MCF 10A (cell line): ENCODE measurements at regions not wholly inside any gene's neighbourhood (a gene's known extent, or its start where the extent isn't known, plus 50 kb on each side); places are given as distances from the start of the nearest gene placed in this dataset.
A peak's percentile ranks its signal among the peaks of the same experiment; 100 is the strongest.

Experiments used
- BruUV-seq: library from RNA; stranded (reverse); fragments of 400-500 nt; replicated peaks from 2 replicates; lab custom pipeline; 2021; lab: Mats Ljungman, UMichigan
- CTCF ChIA-PET: fragments of 300-600 bp; sonication (Branson Sonifier 250); formaldehyde crosslinking; extraction: SDS; loops from one replicate; lab custom pipeline; 2021; ENCODE audit warnings: antibody characterized with exemption, inconsistent platforms; lab: Yijun Ruan, JAX
- POLR2A ChIA-PET: fragments of 300-600, 350-650 bp; sonication (Branson Sonifier 250); formaldehyde crosslinking; extraction: SDS; loops from one replicate; lab custom pipeline; 2020; ENCODE audit warnings: antibody characterized with exemption, inconsistent platforms; lab: Yijun Ruan, JAX
- DNase-seq: peaks from one replicate; pipeline ENCODE4 v3.0.0-alpha.2; 2018; ENCODE audit not compliant: unreplicated experiment
- H3K27ac Mint-ChIP-seq: one replicate; pipeline ENCODE4 v1.8.0; 2022; ENCODE audit warnings: mild to moderate bottlenecking, low read depth, mixed read lengths; ENCODE audit not compliant: unreplicated experiment
- H3K27me3 Mint-ChIP-seq: one replicate; pipeline ENCODE4 v1.8.0; 2022; ENCODE audit warnings: mixed read lengths; ENCODE audit not compliant: insufficient read depth, unreplicated experiment
- H3K36me3 Mint-ChIP-seq: one replicate; pipeline ENCODE4 v1.8.0; 2022; ENCODE audit warnings: mild to moderate bottlenecking, moderate library complexity, mixed read lengths; ENCODE audit not compliant: insufficient read depth, unreplicated experiment
- H3K4me1 Mint-ChIP-seq: one replicate; pipeline ENCODE4 v1.8.0; 2022; ENCODE audit warnings: mixed read lengths; ENCODE audit not compliant: insufficient read depth, unreplicated experiment
- H3K4me3 Mint-ChIP-seq: one replicate; pipeline ENCODE4 v1.8.0; 2022; ENCODE audit warnings: mild to moderate bottlenecking, moderate library complexity, mixed read lengths; ENCODE audit not compliant: unreplicated experiment
- H3K9me3 Mint-ChIP-seq: one replicate; pipeline ENCODE4 v1.8.0; 2022; ENCODE audit warnings: mixed read lengths; ENCODE audit not compliant: unreplicated experiment
- intact Hi-C: fragments of 100-400 bp; cut with micrococcal nuclease; formaldehyde crosslinking; loops from 2 replicates; pipeline ENCODE4 v1.14.1; 2022
- TF ChIP-seq, protein P1 (sequence below): fragments of 200-600 bp; IDR thresholded peaks from one replicate; pipeline ENCODE4 v1.8.0; 2022; ENCODE audit warnings: antibody characterized with exemption, mild to moderate bottlenecking; ENCODE audit not compliant: unreplicated experiment

DNA sequence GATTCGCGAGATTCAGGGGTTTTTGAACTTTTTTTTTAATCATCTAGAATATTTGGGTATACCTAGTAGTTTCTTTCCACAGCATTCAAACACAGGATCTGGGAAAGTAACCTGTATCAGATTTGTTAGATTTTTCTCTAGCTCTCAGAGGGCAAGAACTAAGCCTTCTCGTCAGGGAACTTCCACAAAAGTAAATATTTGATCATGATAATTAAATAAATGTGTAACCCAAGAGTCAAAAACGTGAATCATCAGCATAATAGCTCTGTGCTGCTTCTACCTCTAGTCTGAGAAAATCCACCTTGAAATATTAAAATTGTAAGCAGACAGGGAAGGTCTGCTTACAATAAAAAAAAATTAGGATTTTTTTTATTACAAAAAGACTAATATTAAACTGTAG lies 225.7 kb upstream of the SPOPL start:
- CTCF ChIA-PET: interaction anchor here (0.6 to 1.3 kb wide), 5 partner anchors 9 to 327 kb away, joined by 3 to 5 read pairs (median 3); no protein-coding TSS in a partner anchor
- TF ChIP-seq, protein P1, sequence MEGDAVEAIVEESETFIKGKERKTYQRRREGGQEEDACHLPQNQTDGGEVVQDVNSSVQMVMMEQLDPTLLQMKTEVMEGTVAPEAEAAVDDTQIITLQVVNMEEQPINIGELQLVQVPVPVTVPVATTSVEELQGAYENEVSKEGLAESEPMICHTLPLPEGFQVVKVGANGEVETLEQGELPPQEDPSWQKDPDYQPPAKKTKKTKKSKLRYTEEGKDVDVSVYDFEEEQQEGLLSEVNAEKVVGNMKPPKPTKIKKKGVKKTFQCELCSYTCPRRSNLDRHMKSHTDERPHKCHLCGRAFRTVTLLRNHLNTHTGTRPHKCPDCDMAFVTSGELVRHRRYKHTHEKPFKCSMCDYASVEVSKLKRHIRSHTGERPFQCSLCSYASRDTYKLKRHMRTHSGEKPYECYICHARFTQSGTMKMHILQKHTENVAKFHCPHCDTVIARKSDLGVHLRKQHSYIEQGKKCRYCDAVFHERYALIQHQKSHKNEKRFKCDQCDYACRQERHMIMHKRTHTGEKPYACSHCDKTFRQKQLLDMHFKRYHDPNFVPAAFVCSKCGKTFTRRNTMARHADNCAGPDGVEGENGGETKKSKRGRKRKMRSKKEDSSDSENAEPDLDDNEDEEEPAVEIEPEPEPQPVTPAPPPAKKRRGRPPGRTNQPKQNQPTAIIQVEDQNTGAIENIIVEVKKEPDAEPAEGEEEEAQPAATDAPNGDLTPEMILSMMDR: no peak
- H3K9me3 Mint-ChIP-seq: peaks cover 10% of the 10 kb centered on the region
- no peak overlapping the region for H3K4me3 Mint-ChIP-seq
- POLR2A ChIA-PET: interaction anchor here (0.5 to 1.3 kb wide), 2 partner anchors 13 to 157 kb away, joined by 3 to 4 read pairs; no protein-coding TSS in a partner anchor
- intact Hi-C loops: no loop called here
- no TSS peak for BruUV-seq
- peak; percentile 11 for DNase-seq
- H3K27ac Mint-ChIP-seq: peak overlapping the region; percentile 75
- H3K36me3 Mint-ChIP-seq: peaks cover 6% of the 10 kb centered on the region
- peaks cover 26% of the 10 kb centered on the region for H3K4me1 Mint-ChIP-seq
- H3K27me3 Mint-ChIP-seq: no peaks in the 10 kb centered on the region

DNA sequence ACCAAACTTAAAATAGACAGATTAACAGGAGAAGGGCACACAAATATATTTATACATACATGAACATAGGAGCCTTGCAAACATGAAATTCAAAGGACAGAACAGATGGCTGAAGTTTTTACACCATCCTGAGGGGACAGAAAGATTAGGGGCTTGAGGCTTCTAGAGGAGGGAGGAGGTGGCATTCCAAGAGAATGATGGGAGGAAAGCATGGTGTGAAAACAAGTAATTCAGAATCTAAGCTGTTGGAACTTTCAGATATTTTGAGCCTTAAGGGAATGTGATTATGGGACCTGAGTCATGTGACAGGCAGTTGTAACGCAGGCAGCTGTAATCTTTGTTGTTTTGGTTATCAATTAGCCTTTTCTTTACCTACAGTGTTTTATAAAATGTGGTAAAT lies 225.2 kb upstream of the SPOPL start:
- Mint-ChIP-seq H3K9me3 (peaks cover 10% of the 10 kb centered on the region), H3K4me3 (no peak overlapping the region), H3K4me1 (peaks cover 26% of the 10 kb centered on the region), H3K27ac (peak overlapping the region; percentile 75), H3K36me3 (peaks cover 6% of the 10 kb centered on the region), H3K27me3 (no peaks in the 10 kb centered on the region)
- no TSS peak for BruUV-seq
- TF ChIP-seq, protein P1: no peak
- POLR2A ChIA-PET: interaction anchor here (0.5 to 1.3 kb wide), 2 partner anchors 12 to 157 kb away, joined by 3 to 4 read pairs; no protein-coding TSS in a partner anchor
- no peak for DNase-seq
- CTCF ChIA-PET: interaction anchor here (0.6 to 1.3 kb wide), 5 partner anchors 18 to 511 kb away, joined by 3 to 5 read pairs (median 3); no protein-coding TSS in a partner anchor
- intact Hi-C loops: no loop called here

DNA sequence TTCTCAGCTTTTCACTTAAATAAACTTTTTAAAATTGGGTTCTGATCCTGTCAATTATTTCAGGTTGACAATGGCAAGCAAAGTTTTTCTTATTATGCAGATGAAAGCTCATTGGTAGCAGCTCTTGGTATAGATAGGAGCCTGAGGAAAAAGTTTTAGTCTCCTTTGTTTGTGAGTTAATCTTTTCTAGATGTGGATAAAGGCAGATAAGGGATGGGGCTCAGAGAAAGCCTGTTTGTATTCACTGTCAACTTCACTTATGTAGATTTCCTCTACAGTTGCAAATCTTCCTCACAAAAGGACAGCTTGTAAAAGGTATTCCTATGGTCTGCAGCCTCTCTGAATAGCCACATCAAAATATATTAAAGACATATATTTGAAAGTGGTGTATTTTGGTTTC lies 224.5 kb upstream of the SPOPL start:
- CTCF ChIA-PET: interaction anchor here (0.6 to 1.3 kb wide), 3 partner anchors 17 to 510 kb away, joined by 3 to 5 read pairs (median 3); no protein-coding TSS in a partner anchor
- peaks cover 6% of the 10 kb centered on the region for H3K36me3 Mint-ChIP-seq
- POLR2A ChIA-PET: interaction anchor here (0.8 kb wide), 1 partner anchor 227 kb away, joined by 3 read pairs; no protein-coding TSS in a partner anchor
- TF ChIP-seq, protein P1: no peak
- H3K27ac Mint-ChIP-seq: no peak overlapping the region
- H3K27me3 Mint-ChIP-seq: no peaks in the 10 kb centered on the region
- peaks cover 26% of the 10 kb centered on the region for H3K4me1 Mint-ChIP-seq
- H3K9me3 Mint-ChIP-seq: peaks cover 4% of the 10 kb centered on the region
- no peak overlapping the region for H3K4me3 Mint-ChIP-seq
- no peak for DNase-seq
- intact Hi-C loops: no loop called here
- no TSS peak for BruUV-seq

DNA sequence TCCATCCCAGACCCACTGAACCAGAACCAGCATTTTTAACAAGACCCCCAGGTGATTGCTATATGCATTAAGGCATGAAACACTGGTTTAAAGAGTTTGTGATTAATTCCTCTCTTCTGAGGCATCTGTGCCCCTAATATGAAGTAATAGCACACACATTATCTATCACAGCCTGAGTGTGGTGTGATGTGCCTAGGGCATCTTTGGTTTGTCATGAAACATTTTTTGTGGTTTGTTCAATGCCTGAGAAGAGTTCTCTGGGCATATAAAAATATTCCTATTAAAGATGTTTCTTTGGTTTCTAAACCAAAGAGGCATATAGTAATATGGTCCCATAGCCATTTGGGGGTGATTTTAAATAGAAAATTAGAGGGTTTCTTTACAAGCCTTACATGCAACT lies 221.7 kb upstream of the SPOPL start:
- Mint-ChIP-seq H3K4me3 (no peak overlapping the region), H3K9me3 (no peaks in the 10 kb centered on the region), H3K36me3 (no peaks in the 10 kb centered on the region), H3K4me1 (peaks cover 17% of the 10 kb centered on the region), H3K27me3 (no peaks in the 10 kb centered on the region), H3K27ac (no peak overlapping the region)
- ChIA-PET POLR2A (interaction anchor here (1.1 kb wide), 1 partner anchor 220 kb away, joined by 3 read pairs; no protein-coding TSS in a partner anchor), CTCF (no interaction called here)
- TF ChIP-seq, protein P1: no peak
- BruUV-seq: no TSS peak
- no peak for DNase-seq
- intact Hi-C loops: no loop called here
